Ovary (tissue), 3 donors: ENCODE measurements at regions not wholly inside any gene's neighbourhood (a gene's known extent, or its start where the extent isn't known, plus 50 kb on each side); places are given as distances from the start of the nearest gene placed in this dataset.

Experiments used
- CTCF ChIP-seq, 3 donors: fragments of 450-650 bp in 2 of 3; fragments of 200-600 bp in 1 of 3; IDR thresholded peaks; one replicate each; pipeline versions ENCODE4 v1.5.1 to v1.8.0; 2016 to 2022; ENCODE audit warnings: antibody characterized with exemption in 3 of 3, mild to moderate bottlenecking in 1 of 3
- POLR2A ChIP-seq: fragments of 450-650 bp; IDR thresholded peaks from one replicate; pipeline ENCODE4 v1.6.1; 2017; ENCODE audit warnings: antibody characterized with exemption, mild to moderate bottlenecking, moderate library complexity
- donor health status: DM: no; HTN: no; CAD: no.

GRCh38 chr6:140276719-140277118 lies 902.3 kb upstream of the CITED2 start:
- no peak for TF ChIP-seq POLR2A
- TF ChIP-seq CTCF (IDR thresholded peaks at IDR 0.05) = no peak
